Heart left ventricle (tissue), 16 donors: ENCODE measurements at regions not wholly inside any gene's neighbourhood (a gene's known extent, or its start where the extent isn't known, plus 50 kb on each side); places are given as distances from the start of the nearest gene placed in this dataset.

ENCODE experiments used
- ATAC-seq, 4 donors: fragments of 200-7000 bp; cut with Tn5 transposase; one replicate each; pipeline ENCODE4 v1.9.1; 2020 to 2022; ENCODE audit warnings: moderate library complexity in 4 of 4, mild to moderate bottlenecking in 3 of 4, moderate number of reproducible peaks in 1 of 4
- DNase-seq, 5 donors: peaks; one replicate each; pipeline ENCODE4 v3.0.0-alpha.2; 2020
- H3K27ac ChIP-seq, 12 donors: fragments of 200-600 bp; sonication (generic) in 4 of 12; one replicate each; pipeline versions ENCODE4 v1.5.0 to v1.8.0; 2016 to 2022; ENCODE audit warnings: mild to moderate bottlenecking in 2 of 12
- H3K27me3 ChIP-seq, 9 donors: fragments of 200-600 bp; sonication (generic) in 2 of 9; one replicate each; pipeline versions ENCODE4 v1.5.1 to v1.8.0; 2016 to 2022; ENCODE audit warnings: mild to moderate bottlenecking in 3 of 9
- H3K36me3 ChIP-seq, 9 donors: fragments of 200-600 bp; sonication (generic) in 2 of 9; one replicate each; pipeline versions ENCODE4 v1.5.0 to v1.8.0; 2018 to 2022; ENCODE audit warnings: mild to moderate bottlenecking in 2 of 9
- H3K4me1 ChIP-seq, 12 donors: fragments of 200-600 bp; sonication (generic) in 4 of 12; one replicate each; pipeline versions ENCODE4 v1.5.0 to v1.8.0; 2016 to 2022; ENCODE audit warnings: mild to moderate bottlenecking in 3 of 12
- H3K4me3 ChIP-seq, 12 donors: fragments of 200-600 bp; sonication (generic) in 4 of 12; one replicate each; pipeline versions ENCODE4 v1.5.0 to v1.8.0; 2017 to 2022; ENCODE audit warnings: mild to moderate bottlenecking in 9 of 12, moderate library complexity in 4 of 12
- H3K9me3 ChIP-seq, 12 donors: fragments of 200-600 bp; sonication (generic) in 4 of 12; one replicate each; pipeline versions ENCODE4 v1.5.0 to v1.8.0; 2016 to 2022; ENCODE audit warnings: mild to moderate bottlenecking in 1 of 12
- CTCF ChIP-seq, 12 donors: fragments of 200-600 bp; sonication (generic) in 4 of 12; IDR thresholded peaks; one replicate each; pipeline versions ENCODE4 v1.5.0 to v1.8.0; 2018 to 2022; ENCODE audit warnings: antibody characterized with exemption in 12 of 12, mild to moderate bottlenecking in 5 of 12
- POLR2A ChIP-seq, 2 donors: fragments of 450-650 bp; IDR thresholded peaks; one replicate each; pipeline ENCODE4 v1.6.1; 2017; ENCODE audit warnings: antibody characterized with exemption in 2 of 2, mild to moderate bottlenecking in 2 of 2, moderate library complexity in 2 of 2
- WGBS, 4 donors: extraction: QIAGEN DNeasy Blood & Tissue Kit in 2 of 4; methylation state at CpG; one replicate each; pipeline versions ENCODE4 v1.1.5 to v1.1.7; 2013 to 2018; 5-methylcytosine and 5-hydroxymethylcytosine counted together
- intact Hi-C, 10 donors: fragments of 100-400 bp; cut with DNase I; formaldehyde crosslinking; loops; one replicate each; pipeline versions ENCODE4 v1.11.1 to v1.14.2; 2022
- donor health status: ischemic (EF 13 %, LVEDD 7.1; RV severe dilation, severe dysfunction).
- donor health status: healthy with polysubstance abuse.
- donor health status: DM: no; HTN: yes; CAD: no.
- donor health status: DM: no; HTN: no; CAD: no.
- donor health status: ischemic (EF 25% LVEDD 6.9; RV normal size, moderate dysfunction).
- donor health status: ischemic (EF 25% LVEDD 5.7; RV mildly dilated, moderate dysfunction).
- donor health status: healthy.
- donor health status: DM: yes; HTN: yes; CAD: no.
- donor health status: ischemic (EF 35%, LVEDD 5.7; RV mildly dilated, moderate dysfunction).
- donor health status: nonischemic (EF 11% LVEDD 7.7; RV severe dilation, severe dysfunction).
- donor health status: DM: yes; HTN: yes; CAD: no.
- donor health status: PGD.
- donor health status: ischemic (EF 29% LVEDD 5.4; RV normal size, mild dysfunction).
- donor health status: nonischemic (EF 23%, LVEDD 6.1; RV moderate dilation, normal function).

- intact Hi-C loops: no loop called here
- WGBS, 4 donors: 73 to 89% (median 82%) methylated on average over 2 of the region's 2 CpGs
- Histone ChIP-seq H3K27me3 (no peaks in the 10 kb centered on the region), H3K9me3 (no peaks in the 10 kb centered on the region), H3K4me3 (no peak overlapping the region), H3K4me1 (no peaks in the 10 kb centered on the region), H3K27ac (no peak overlapping the region), H3K36me3 (no peaks in the 10 kb centered on the region)
- no peak for DNase-seq
- TF ChIP-seq CTCF (IDR thresholded peaks at IDR 0.05): no peak
- no peak for TF ChIP-seq POLR2A (IDR thresholded peaks at IDR 0.05)
- ATAC-seq: no peak
These were observed 195.6 kb upstream of the CAMK1G start for GRCh38 chr1:209387969-209388329.

GRCh38 chr1:209388358-209388757 lies 195.2 kb upstream of the CAMK1G start:
- H3K27ac ChIP-seq: no peak overlapping the region
- H3K27me3 ChIP-seq: no peaks in the 10 kb centered on the region
- no peak overlapping the region for H3K4me3 ChIP-seq
- no peak for TF ChIP-seq POLR2A (IDR thresholded peaks at IDR 0.05)
- no peak for TF ChIP-seq CTCF (IDR thresholded peaks at IDR 0.05)
- H3K4me1 ChIP-seq: no peaks in the 10 kb centered on the region
- ATAC-seq (no peak), DNase-seq (no peak)
- intact Hi-C loops: no loop called here
- H3K9me3 ChIP-seq: no peaks in the 10 kb centered on the region
- no peaks in the 10 kb centered on the region for H3K36me3 ChIP-seq
- 97 to 100% (median 97%) methylated on average over 1 of the region's 1 CpG for WGBS, 4 donors

GRCh38 chr1:209389258-209389657 lies 194.3 kb upstream of the CAMK1G start:
- no peaks in the 10 kb centered on the region for H3K36me3 ChIP-seq
- no peak overlapping the region for H3K27ac ChIP-seq
- H3K9me3 ChIP-seq: no peaks in the 10 kb centered on the region
- no peak for ATAC-seq
- no peaks in the 10 kb centered on the region for H3K4me1 ChIP-seq
- TF ChIP-seq POLR2A (IDR thresholded peaks at IDR 0.05) (no peak), CTCF (IDR thresholded peaks at IDR 0.05) (no peak)
- intact Hi-C loops: no loop called here
- no peak overlapping the region for H3K4me3 ChIP-seq
- H3K27me3 ChIP-seq: no peaks in the 10 kb centered on the region
- DNase-seq: no peak
- WGBS, 4 donors: 79 to 92% (median 83%) methylated on average over 1 of the region's 1 CpG

- 32 to 43% (median 38%) methylated on average over 1 of the region's 1 CpG for WGBS, 4 donors
- intact Hi-C loops: no loop called here
- Histone ChIP-seq H3K27ac (no peak overlapping the region), H3K27me3 (no peaks in the 10 kb centered on the region), H3K4me3 (no peak overlapping the region), H3K9me3 (no peaks in the 10 kb centered on the region), H3K36me3 (no peaks in the 10 kb centered on the region), H3K4me1 (peaks cover 0 to under 1% (median 0%) of the 10 kb centered on the region in 12 donors)
- DNase-seq: no peak
- ATAC-seq: no peak
- TF ChIP-seq CTCF (IDR thresholded peaks at IDR 0.05) (no peak), POLR2A (IDR thresholded peaks at IDR 0.05) (no peak)
These were observed 193.5 kb upstream of the CAMK1G start for GRCh38 chr1:209389975-209390374.
